Rectal smooth muscle tissue (tissue), 1 donor: ENCODE measurements at regions not wholly inside any gene's neighbourhood (a gene's known extent, or its start where the extent isn't known, plus 50 kb on each side); places are given as distances from the start of the nearest gene placed in this dataset.

ENCODE experiments used
- H3K27ac ChIP-seq: one replicate; pipeline ENCODE4 v1.7.0; 2013; ENCODE audit warnings: low read depth, low read length, inconsistent platforms
- H3K27me3 ChIP-seq: one replicate; pipeline ENCODE4 v1.7.0; 2013; ENCODE audit warnings: low read length; ENCODE audit not compliant: control insufficient read depth, insufficient read depth
- H3K36me3 ChIP-seq: one replicate; pipeline ENCODE4 v1.7.0; 2013; ENCODE audit warnings: low read length; ENCODE audit not compliant: control insufficient read depth, insufficient read depth
- H3K4me1 ChIP-seq: one replicate; pipeline ENCODE4 v1.7.0; 2013; ENCODE audit warnings: low read length; ENCODE audit not compliant: control insufficient read depth, insufficient read depth
- H3K4me3 ChIP-seq: one replicate; pipeline ENCODE4 v1.7.0; 2013; ENCODE audit warnings: low read length
- H3K9ac ChIP-seq: one replicate; pipeline ENCODE4 v1.7.0; 2013; ENCODE audit warnings: low read length

GRCh38 chrX:38929966-38930421 lies 128.7 kb downstream of the MID1IP1 start:
- Histone ChIP-seq H3K4me1 (peaks cover 4% of the 10 kb centered on the region), H3K36me3 (no peaks in the 10 kb centered on the region), H3K9ac (no peak overlapping the region), H3K27me3 (no peaks in the 10 kb centered on the region), H3K27ac (peak overlapping the region; percentile 78), H3K4me3 (no peak overlapping the region)

GRCh38 chrX:38930474-38930873 lies 129.2 kb downstream of the MID1IP1 start:
- Histone ChIP-seq H3K27me3 (no peaks in the 10 kb centered on the region), H3K27ac (peak overlapping the region; percentile 18), H3K4me1 (peaks cover 4% of the 10 kb centered on the region), H3K4me3 (no peak overlapping the region), H3K36me3 (no peaks in the 10 kb centered on the region), H3K9ac (no peak overlapping the region)

GRCh38 chrX:38935561-38935960 lies 134.3 kb downstream of the MID1IP1 start:
- Histone ChIP-seq H3K9ac (no peak overlapping the region), H3K27me3 (no peaks in the 10 kb centered on the region), H3K36me3 (no peaks in the 10 kb centered on the region), H3K27ac (no peak overlapping the region), H3K4me3 (no peak overlapping the region), H3K4me1 (no peaks in the 10 kb centered on the region)

GRCh38 chrX:38937400-38937799 lies 136.1 kb downstream of the MID1IP1 start:
- H3K4me1 ChIP-seq, result no peaks in the 10 kb centered on the region
- no peak overlapping the region for H3K4me3 ChIP-seq
- H3K27me3 ChIP-seq, result no peaks in the 10 kb centered on the region
- no peak overlapping the region for H3K9ac ChIP-seq
- no peaks in the 10 kb centered on the region for H3K36me3 ChIP-seq
- H3K27ac ChIP-seq, result no peak overlapping the region

GRCh38 chrX:38937926-38938325 lies 136.7 kb downstream of the MID1IP1 start:
- Histone ChIP-seq H3K27ac (no peak overlapping the region), H3K4me1 (no peaks in the 10 kb centered on the region), H3K4me3 (no peak overlapping the region), H3K36me3 (no peaks in the 10 kb centered on the region), H3K27me3 (no peaks in the 10 kb centered on the region), H3K9ac (no peak overlapping the region)

- H3K27ac ChIP-seq, result no peak overlapping the region
- H3K27me3 ChIP-seq, result no peaks in the 10 kb centered on the region
- H3K4me1 ChIP-seq, result no peaks in the 10 kb centered on the region
- H3K36me3 ChIP-seq, result no peaks in the 10 kb centered on the region
- H3K4me3 ChIP-seq, result no peak overlapping the region
- no peak overlapping the region for H3K9ac ChIP-seq
Measured at GRCh38 chrX:38939067-38939466, 137.8 kb downstream of the MID1IP1 start.

- Histone ChIP-seq H3K4me1 (no peaks in the 10 kb centered on the region), H3K36me3 (no peaks in the 10 kb centered on the region), H3K27ac (no peak overlapping the region), H3K9ac (no peak overlapping the region), H3K4me3 (no peak overlapping the region), H3K27me3 (no peaks in the 10 kb centered on the region)
Measured at GRCh38 chrX:38940547-38940946, 139.3 kb downstream of the MID1IP1 start.

GRCh38 chrX:38941675-38942074 lies 140.4 kb downstream of the MID1IP1 start:
- no peak overlapping the region for H3K9ac ChIP-seq
- H3K27ac ChIP-seq, result no peak overlapping the region
- no peaks in the 10 kb centered on the region for H3K27me3 ChIP-seq
- H3K4me1 ChIP-seq, result no peaks in the 10 kb centered on the region
- H3K36me3 ChIP-seq, result no peaks in the 10 kb centered on the region
- H3K4me3 ChIP-seq, result no peak overlapping the region

GRCh38 chrX:38943120-38943519 lies 141.9 kb downstream of the MID1IP1 start:
- H3K27me3 ChIP-seq, result no peaks in the 10 kb centered on the region
- H3K36me3 ChIP-seq, result no peaks in the 10 kb centered on the region
- no peak overlapping the region for H3K27ac ChIP-seq
- H3K4me3 ChIP-seq, result no peak overlapping the region
- no peak overlapping the region for H3K9ac ChIP-seq
- no peaks in the 10 kb centered on the region for H3K4me1 ChIP-seq

GRCh38 chrX:38948046-38948445 lies 146.8 kb downstream of the MID1IP1 start:
- H3K4me1 ChIP-seq, result no peaks in the 10 kb centered on the region
- H3K4me3 ChIP-seq, result no peak overlapping the region
- H3K27me3 ChIP-seq, result no peaks in the 10 kb centered on the region
- no peaks in the 10 kb centered on the region for H3K36me3 ChIP-seq
- H3K27ac ChIP-seq, result no peak overlapping the region
- no peak overlapping the region for H3K9ac ChIP-seq

- H3K27ac ChIP-seq, result no peak overlapping the region
- no peak overlapping the region for H3K4me3 ChIP-seq
- H3K27me3 ChIP-seq, result no peaks in the 10 kb centered on the region
Measured at GRCh38 chrX:38954520-38954919, 153.3 kb downstream of the MID1IP1 start.

GRCh38 chrX:38959736-38960135 lies 158.5 kb downstream of the MID1IP1 start:
- Histone ChIP-seq H3K4me1 (no peaks in the 10 kb centered on the region), H3K36me3 (no peaks in the 10 kb centered on the region), H3K9ac (no peak overlapping the region), H3K27me3 (no peaks in the 10 kb centered on the region), H3K27ac (no peak overlapping the region), H3K4me3 (no peak overlapping the region)

More at GRCh38 chrX:38954520-38954919, 153.3 kb downstream of the MID1IP1 start:
- H3K9ac ChIP-seq, result no peak overlapping the region
- no peaks in the 10 kb centered on the region for H3K4me1 ChIP-seq
- H3K36me3 ChIP-seq, result no peaks in the 10 kb centered on the region

- no peak overlapping the region for H3K4me3 ChIP-seq
- H3K27ac ChIP-seq, result no peak overlapping the region
- no peaks in the 10 kb centered on the region for H3K4me1 ChIP-seq
- H3K9ac ChIP-seq, result no peak overlapping the region
- no peaks in the 10 kb centered on the region for H3K27me3 ChIP-seq
- H3K36me3 ChIP-seq, result no peaks in the 10 kb centered on the region
Measured at GRCh38 chrX:38960137-38960536, 158.9 kb downstream of the MID1IP1 start.
